ENCODE measurements at regions not wholly inside any gene's neighbourhood (a gene's known extent, or its start where the extent isn't known, plus 50 kb on each side); places are given as distances from the start of the nearest gene placed in this dataset.

DNA sequence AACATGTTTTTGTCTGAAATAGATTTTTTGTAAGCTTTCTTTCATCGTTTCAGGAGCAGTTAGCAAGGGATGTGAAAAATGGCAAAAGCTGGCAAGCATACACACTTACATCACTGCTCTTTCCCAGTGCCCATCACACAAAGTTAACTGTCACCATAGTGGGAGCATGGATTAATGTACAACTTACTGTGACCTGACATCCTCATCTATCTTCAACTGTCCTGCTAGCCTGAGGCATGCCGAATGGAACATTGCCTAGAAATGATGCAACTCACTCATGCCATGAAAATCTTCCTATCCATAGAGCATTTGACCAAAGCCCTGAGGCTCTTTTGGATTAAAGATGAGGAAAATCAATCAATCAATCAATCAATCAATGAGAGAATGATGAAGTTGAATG, 491.7 kb upstream of the SLC10A2 start:
- DNase-seq (ENCODE audit: low read depth), result peak; percentile 27
- H3K4me3 ChIP-seq (ENCODE audit: low read depth, low read length), result no peak overlapping the region
- TF ChIP-seq, protein P1, sequence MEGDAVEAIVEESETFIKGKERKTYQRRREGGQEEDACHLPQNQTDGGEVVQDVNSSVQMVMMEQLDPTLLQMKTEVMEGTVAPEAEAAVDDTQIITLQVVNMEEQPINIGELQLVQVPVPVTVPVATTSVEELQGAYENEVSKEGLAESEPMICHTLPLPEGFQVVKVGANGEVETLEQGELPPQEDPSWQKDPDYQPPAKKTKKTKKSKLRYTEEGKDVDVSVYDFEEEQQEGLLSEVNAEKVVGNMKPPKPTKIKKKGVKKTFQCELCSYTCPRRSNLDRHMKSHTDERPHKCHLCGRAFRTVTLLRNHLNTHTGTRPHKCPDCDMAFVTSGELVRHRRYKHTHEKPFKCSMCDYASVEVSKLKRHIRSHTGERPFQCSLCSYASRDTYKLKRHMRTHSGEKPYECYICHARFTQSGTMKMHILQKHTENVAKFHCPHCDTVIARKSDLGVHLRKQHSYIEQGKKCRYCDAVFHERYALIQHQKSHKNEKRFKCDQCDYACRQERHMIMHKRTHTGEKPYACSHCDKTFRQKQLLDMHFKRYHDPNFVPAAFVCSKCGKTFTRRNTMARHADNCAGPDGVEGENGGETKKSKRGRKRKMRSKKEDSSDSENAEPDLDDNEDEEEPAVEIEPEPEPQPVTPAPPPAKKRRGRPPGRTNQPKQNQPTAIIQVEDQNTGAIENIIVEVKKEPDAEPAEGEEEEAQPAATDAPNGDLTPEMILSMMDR (conservative IDR thresholded peaks at IDR 0.05; ENCODE audit: low read depth, low read length), result no peak

DNA sequence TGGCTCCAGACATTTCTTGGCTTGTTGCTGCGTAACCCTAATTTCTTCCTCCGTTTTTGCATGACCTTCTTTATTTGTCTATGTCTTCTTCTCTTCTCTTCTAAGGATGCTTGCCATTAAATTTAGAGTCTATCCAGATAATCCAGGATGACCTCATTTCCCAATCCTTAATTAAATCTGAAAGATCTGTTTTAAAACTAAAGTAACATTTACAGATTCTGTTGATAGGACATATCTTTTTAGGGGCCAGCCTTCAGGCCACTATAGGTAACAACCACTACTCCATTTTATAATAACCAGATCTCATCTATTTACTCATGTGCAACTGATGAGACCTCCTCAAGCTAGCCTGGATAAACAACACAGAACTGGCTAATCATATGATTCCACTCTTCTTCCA, 490.5 kb upstream of the SLC10A2 start:
- DNase-seq (ENCODE audit: low read depth), result no peak
- TF ChIP-seq, protein P1 (conservative IDR thresholded peaks at IDR 0.05; ENCODE audit: low read depth, low read length), result no peak
- H3K4me3 ChIP-seq (ENCODE audit: low read depth, low read length), result no peak overlapping the region

DNA sequence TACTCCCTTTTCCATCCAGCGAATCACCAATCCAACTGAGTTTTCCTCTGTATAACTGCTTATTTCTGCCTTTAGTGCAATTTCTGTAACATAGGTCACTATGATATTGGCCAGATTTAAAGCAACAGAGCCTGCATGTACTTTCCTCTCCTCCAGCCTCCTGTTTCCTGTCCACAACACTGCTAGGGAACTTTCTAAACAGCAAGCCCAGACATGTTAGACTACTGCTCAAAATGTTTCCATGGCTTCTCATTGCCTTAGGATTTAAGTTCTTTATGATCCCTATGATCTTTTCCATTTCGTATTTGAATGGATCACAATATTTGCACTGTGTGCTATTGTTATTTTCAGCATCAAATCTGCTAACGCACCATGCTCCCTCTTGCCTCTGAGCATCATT, 481.7 kb upstream of the SLC10A2 start:
- TF ChIP-seq, protein P1 (conservative IDR thresholded peaks at IDR 0.05; ENCODE audit: low read depth, low read length), result no peak
- DNase-seq (ENCODE audit: low read depth), result no peak
- H3K4me3 ChIP-seq (ENCODE audit: low read depth, low read length), result no peak overlapping the region

DNA sequence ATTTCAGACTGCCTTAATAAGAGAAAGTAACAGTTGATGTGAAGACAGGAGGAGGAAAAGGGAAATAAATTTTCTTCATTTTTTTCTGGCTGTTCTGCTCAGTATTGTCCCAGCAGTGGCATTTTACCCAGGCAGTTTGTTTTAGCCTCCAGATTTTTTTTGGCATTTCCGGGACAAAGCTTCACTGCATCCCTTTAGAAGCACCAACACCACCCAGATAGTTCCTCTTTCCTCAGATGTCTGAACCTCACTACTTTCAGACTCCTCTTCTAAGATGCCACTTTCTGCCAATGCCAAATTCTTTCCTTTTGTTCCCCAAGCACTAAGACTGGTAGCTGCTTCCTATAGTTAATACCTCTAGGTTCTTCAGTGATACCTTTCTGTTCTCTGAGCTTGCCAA, 480.1 kb upstream of the SLC10A2 start:
- no peak for DNase-seq (ENCODE audit: low read depth)
- TF ChIP-seq, protein P1 (conservative IDR thresholded peaks at IDR 0.05; ENCODE audit: low read depth, low read length), result no peak
- no peak overlapping the region for H3K4me3 ChIP-seq (ENCODE audit: low read depth, low read length)

DNA sequence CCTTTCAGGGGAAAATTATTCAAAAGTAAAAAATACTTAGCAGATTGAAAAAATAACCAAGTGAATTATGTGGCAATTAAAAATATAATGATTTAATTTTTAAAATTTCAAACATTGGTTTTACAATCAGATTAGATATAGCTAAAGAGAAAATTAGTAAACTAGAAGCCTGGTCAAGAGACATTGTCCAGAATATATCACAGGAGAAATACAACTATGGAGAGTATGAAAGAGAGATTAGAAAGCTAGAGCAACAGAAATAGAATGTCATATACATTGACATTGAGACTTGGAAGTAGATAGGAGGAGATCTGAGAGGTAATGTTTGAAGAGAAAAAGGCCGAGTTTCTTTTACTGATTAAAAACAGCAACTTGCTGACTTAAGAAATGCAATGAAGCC, 476.4 kb upstream of the SLC10A2 start:
- no peak overlapping the region for H3K4me3 ChIP-seq (ENCODE audit: low read depth, low read length)
- TF ChIP-seq, protein P1 (conservative IDR thresholded peaks at IDR 0.05; ENCODE audit: low read depth, low read length), result no peak
- DNase-seq (ENCODE audit: low read depth), result no peak

DNA sequence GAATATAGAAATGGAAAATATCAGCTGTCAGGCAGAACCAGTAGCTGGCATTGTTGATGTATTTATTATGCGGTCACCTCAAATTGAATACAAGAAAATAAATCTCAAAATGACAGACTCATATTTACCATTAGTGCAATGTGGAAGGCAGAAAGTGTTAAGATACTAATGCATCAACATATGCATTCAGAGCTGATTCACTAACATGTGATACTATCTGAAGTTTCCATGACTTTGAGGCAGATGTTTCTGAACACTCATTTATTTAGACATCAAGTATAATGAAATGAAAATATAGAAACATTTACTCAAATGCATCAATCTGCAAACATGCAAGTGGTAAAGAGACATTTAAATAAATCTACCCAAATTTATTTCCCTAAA, 474.2 kb upstream of the SLC10A2 start:
- DNase-seq (ENCODE audit: low read depth), result no peak
- TF ChIP-seq, protein P1 (conservative IDR thresholded peaks at IDR 0.05; ENCODE audit: low read depth, low read length), result no peak
- H3K4me3 ChIP-seq (ENCODE audit: low read depth, low read length), result no peak overlapping the region

DNA sequence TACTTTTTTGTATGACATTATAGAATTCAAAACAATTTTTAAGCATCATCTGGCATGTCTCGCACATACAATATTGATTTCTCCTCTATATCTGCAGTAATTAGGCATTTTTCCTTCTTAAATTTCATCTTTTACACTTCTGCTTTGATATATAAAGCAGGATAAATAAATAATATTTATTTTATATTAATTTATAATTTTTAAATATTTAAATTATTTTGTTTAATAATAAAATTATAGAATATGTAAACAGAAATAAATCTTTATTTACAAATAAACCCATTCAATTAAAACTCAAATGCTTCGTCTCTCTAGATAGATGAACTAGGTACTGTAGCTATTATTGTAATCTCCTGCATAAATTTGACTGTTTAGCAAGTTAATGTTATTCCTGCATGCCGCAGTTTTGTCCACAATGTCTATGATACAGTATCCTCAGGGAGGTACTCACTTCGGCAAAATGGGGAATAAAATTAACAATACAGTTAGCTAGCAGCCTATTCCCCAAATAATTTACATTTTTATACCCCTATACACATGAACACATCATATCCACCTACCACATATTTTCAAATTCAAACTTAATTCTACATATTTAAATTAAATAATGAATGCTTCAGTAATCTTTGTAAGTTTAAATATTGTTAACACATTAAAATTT, 473.6 kb upstream of the SLC10A2 start:
- no peak for DNase-seq (ENCODE audit: low read depth)
- TF ChIP-seq, protein P1 (conservative IDR thresholded peaks at IDR 0.05; ENCODE audit: low read depth, low read length), result no peak
- no peak overlapping the region for H3K4me3 ChIP-seq (ENCODE audit: low read depth, low read length)
